Lower leg skin (tissue), 3 donors: ENCODE measurements at regions not wholly inside any gene's neighbourhood (a gene's known extent, or its start where the extent isn't known, plus 50 kb on each side); places are given as distances from the start of the nearest gene placed in this dataset.

Experiments used
- CTCF ChIP-seq, 3 donors: fragments of 450-650 bp; IDR thresholded peaks; one replicate each; pipeline ENCODE4 v1.5.1; 2016; ENCODE audit warnings: antibody characterized with exemption in 3 of 3, mild to moderate bottlenecking in 3 of 3, moderate library complexity in 2 of 3
- POLR2A ChIP-seq, 2 donors: fragments of 450-650 bp; IDR thresholded peaks; one replicate each; pipeline ENCODE4 v1.6.1; 2016 to 2017; ENCODE audit warnings: antibody characterized with exemption in 2 of 2, mild to moderate bottlenecking in 1 of 2, moderate library complexity in 1 of 2

GRCh38 chr15:79193103-79193502 is 89.4 kb upstream of the ANKRD34C start:
- TF ChIP-seq CTCF (IDR thresholded peaks at IDR 0.05) (no peak), POLR2A (IDR thresholded peaks at IDR 0.05) (no peak)
